Skeletal muscle satellite cell (primary cell): ENCODE measurements at regions not wholly inside any gene's neighbourhood (a gene's known extent, or its start where the extent isn't known, plus 50 kb on each side); places are given as distances from the start of the nearest gene placed in this dataset.
A peak's percentile ranks its signal among the peaks of the same experiment; 100 is the strongest.

Source experiments
- H3K27me3 ChIP-seq: 2 replicates; pipeline ENCODE4 v1.7.0; 2013; ENCODE audit warnings: low read length; ENCODE audit not compliant: control insufficient read depth, insufficient read depth
- H3K36me3 ChIP-seq: 2 replicates; pipeline ENCODE4 v1.7.0; 2013; ENCODE audit warnings: mild to moderate bottlenecking, control low read depth, low read length; ENCODE audit not compliant: insufficient read depth
- H3K4me1 ChIP-seq: 2 replicates; pipeline ENCODE4 v1.7.0; 2013; ENCODE audit warnings: low read length; ENCODE audit not compliant: control insufficient read depth, insufficient read depth
- H3K4me2 ChIP-seq: 2 replicates; pipeline ENCODE4 v1.7.0; 2013; ENCODE audit warnings: mild to moderate bottlenecking, low read length
- H3K4me3 ChIP-seq: 2 replicates; pipeline ENCODE4 v1.7.0; 2013; ENCODE audit warnings: low read length
- H3K9ac ChIP-seq: 2 replicates; pipeline ENCODE4 v1.7.0; 2013; ENCODE audit warnings: mild to moderate bottlenecking, low read depth, low read length, moderate library complexity
- H3K9me3 ChIP-seq: replicated peaks from 2 replicates; pipeline ENCODE4 v1.7.0; 2013; ENCODE audit warnings: mild to moderate bottlenecking, control low read depth, low read length

DNA sequence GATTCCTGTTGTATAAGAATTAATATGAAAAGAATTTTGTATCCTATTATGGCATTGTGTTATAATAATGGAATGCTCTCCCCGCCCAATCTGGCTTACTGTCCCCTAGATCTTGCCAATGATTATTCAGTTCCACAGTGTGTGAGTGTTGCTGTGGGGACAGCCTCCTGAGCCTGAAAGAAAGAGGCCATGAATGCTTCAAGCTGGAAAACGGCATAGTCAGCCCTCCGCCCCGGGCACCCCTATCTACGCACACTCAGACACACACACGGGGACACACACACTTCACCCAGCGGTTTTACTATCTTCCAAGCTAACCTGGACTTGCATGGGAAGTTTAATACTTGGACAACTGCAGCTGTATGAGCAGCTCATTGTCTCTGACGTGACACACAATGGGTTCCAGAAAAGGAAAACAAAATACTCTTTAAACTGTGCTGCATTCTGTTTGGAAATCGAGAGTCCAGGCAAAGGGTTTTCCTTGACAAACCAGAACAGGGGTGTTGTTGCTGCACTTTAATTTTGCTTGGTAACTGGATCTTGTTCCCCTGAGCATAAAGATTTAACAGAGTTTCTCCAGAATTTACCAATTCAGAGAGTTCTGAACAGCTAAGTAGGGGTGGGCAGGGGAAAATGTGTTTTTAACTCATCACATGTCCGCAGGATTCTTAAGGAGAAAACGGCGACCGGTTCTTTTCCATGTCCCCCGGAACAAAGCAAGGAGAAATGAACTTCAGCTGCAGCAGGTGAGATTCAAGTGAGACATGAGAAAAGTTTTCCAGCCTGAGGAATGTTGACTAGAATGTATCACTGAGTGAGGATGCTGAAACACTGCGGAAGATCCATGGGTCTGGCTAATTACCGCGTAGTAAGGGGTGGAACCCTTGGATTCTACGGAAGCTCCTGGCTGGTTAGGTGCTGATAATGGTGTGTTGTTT lies 472.9 kb downstream of the FOXO1 start:
- H3K4me3 ChIP-seq, result peak overlapping the region; percentile 15
- H3K9me3 ChIP-seq, result no peaks in the 10 kb centered on the region
- no peaks in the 10 kb centered on the region for H3K27me3 ChIP-seq
- H3K9ac ChIP-seq, result peak overlapping the region; percentile 43
- H3K4me2 ChIP-seq, result peak overlapping the region; percentile 52
- no peaks in the 10 kb centered on the region for H3K36me3 ChIP-seq
- peaks cover 52% of the 10 kb centered on the region for H3K4me1 ChIP-seq

DNA sequence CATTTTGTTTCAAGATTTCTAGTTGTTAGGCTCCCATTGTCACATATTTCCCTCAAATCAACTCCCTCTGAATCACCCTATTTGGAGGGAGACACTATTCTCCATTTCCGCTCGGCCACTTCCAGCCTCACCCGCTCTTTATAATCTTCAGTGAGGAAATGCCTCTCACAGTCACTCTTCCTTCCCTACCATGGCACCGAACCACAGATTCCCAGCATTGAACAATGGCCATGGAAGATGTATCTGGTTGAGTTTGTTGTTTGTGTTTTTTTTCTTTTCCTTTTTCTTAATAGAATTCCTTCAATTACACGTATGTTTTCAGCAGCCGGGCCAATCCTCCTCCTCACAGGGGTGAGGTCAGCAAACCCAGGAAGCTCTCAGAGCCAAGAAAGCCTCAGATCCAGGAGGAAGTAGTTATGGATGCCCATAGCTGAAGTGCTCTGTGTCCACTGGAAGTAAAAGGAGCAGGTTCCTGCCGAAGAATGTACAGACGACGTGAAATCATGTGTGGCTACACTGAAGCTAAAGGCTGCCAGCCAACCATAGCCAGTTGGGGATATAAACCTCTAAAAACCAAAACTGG lies 472.1 kb downstream of the FOXO1 start:
- Histone ChIP-seq H3K4me2 (peak overlapping the region; percentile 52), H3K9ac (peak overlapping the region; percentile 43), H3K36me3 (no peaks in the 10 kb centered on the region), H3K27me3 (no peaks in the 10 kb centered on the region), H3K4me1 (peaks cover 51% of the 10 kb centered on the region), H3K9me3 (no peaks in the 10 kb centered on the region), H3K4me3 (peak overlapping the region; percentile 4)

DNA sequence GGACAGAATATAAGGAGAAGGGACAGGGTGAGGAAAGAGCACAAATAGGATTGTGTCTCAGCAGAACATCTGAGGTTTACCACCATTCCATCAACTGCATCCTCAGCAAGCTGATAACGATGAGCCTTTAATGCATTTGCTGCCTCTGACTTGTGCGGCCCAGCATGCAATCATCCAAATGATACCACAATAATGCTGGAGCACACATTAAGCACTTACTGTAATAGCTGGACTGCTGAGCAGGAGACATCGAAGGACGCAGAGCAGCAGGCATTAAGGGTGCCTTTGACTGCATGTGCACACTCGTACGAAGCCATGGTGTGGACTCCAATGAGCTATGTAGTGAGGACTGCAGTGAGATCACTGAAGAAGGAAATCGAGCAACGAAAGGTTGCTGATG lies 469.4 kb downstream of the FOXO1 start:
- no peaks in the 10 kb centered on the region for H3K36me3 ChIP-seq
- no peaks in the 10 kb centered on the region for H3K9me3 ChIP-seq
- H3K9ac ChIP-seq, result no peak overlapping the region
- no peak overlapping the region for H3K4me2 ChIP-seq
- no peak overlapping the region for H3K4me3 ChIP-seq
- peaks cover 24% of the 10 kb centered on the region for H3K4me1 ChIP-seq
- no peaks in the 10 kb centered on the region for H3K27me3 ChIP-seq

DNA sequence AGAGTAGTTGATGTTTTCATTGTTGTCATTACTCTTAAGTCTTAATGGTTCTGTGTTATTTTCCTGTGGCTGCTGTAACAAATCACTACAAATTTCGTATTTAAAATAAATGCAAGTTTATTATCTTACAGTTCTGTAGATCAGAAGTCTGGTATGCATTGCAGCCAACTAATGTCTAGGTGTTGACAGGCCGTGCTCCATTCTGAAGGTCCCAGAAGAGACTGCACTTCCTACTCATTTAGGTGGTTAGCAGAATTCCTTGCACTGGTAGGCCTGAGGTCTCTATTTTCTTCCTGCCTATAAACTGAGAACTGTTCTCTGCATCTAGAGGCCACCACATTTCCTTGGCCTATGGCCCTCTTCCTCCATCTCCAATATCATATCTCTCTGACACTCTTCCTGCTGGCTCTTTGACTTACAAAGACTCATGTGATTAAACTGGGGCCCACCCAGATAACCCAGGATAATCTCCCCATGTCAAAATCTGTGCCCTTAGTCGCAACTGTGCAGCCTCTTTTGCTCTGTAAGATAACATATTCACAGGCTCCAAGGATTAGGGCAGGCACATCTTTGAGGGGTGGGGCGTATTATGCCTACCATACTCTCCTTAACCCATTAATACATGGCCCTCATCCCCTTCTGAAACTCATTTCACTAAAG lies 468.4 kb downstream of the FOXO1 start:
- Histone ChIP-seq H3K27me3 (no peaks in the 10 kb centered on the region), H3K9me3 (no peaks in the 10 kb centered on the region), H3K9ac (no peak overlapping the region), H3K36me3 (no peaks in the 10 kb centered on the region), H3K4me1 (peaks cover 17% of the 10 kb centered on the region), H3K4me2 (no peak overlapping the region), H3K4me3 (no peak overlapping the region)

DNA sequence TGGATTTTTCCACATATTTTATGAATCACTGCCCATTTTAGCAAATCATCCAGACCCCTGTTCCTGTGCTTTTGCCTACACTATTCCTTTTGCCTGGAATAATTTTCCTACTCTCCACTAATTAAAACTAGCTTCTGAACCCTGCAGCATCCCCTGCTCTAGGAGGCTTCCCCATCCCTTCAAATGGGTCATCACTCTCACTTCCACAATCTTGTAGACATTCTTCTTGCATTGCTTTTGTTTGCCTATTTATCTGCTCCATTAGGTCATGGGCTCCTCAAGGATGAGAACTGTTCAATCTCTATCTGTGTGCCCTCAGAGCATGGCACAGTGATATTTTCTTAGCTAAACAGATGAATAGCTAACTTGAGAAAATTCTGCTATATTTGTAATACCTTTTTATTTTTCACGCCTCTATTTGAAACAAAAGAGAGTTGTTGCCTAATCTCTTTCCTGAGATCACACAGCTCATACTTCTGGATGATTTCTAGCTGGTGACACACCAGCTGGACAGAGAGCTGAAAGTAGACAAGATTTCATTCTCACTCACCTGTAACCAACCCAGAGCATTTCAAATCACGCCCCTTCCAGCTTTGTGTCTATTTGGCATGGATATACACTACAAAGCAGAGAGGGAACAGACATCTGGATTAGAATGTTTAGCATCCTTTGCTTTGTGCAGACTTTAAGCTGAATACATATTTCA lies 466.0 kb downstream of the FOXO1 start:
- Histone ChIP-seq H3K9ac (no peak overlapping the region), H3K4me3 (no peak overlapping the region), H3K9me3 (no peaks in the 10 kb centered on the region), H3K4me1 (peaks cover under 1% of the 10 kb centered on the region), H3K4me2 (no peak overlapping the region), H3K27me3 (no peaks in the 10 kb centered on the region), H3K36me3 (no peaks in the 10 kb centered on the region)

DNA sequence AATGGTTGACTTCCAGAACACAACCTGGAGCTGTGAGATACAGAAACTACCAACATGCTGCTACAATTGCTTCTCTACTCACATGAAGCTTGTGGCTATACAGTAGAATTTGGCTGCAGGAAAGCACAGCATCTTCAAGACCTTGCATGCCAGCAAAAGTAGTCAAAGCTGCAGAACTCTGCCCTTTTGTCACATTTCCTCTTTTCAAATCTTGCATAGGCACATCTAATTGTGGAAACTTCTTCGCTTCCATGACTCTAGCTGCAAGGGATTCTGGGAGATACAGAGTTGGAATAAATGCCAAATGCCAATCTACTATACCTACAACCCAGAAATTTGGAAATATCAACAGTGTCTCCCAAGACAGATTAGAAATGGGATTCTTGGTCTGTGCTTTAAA lies 462.2 kb downstream of the FOXO1 start:
- no peak overlapping the region for H3K4me2 ChIP-seq
- no peak overlapping the region for H3K9ac ChIP-seq
- no peak overlapping the region for H3K4me3 ChIP-seq
- H3K9me3 ChIP-seq, result no peaks in the 10 kb centered on the region
- no peaks in the 10 kb centered on the region for H3K27me3 ChIP-seq
- no peaks in the 10 kb centered on the region for H3K36me3 ChIP-seq
- peaks cover 19% of the 10 kb centered on the region for H3K4me1 ChIP-seq

DNA sequence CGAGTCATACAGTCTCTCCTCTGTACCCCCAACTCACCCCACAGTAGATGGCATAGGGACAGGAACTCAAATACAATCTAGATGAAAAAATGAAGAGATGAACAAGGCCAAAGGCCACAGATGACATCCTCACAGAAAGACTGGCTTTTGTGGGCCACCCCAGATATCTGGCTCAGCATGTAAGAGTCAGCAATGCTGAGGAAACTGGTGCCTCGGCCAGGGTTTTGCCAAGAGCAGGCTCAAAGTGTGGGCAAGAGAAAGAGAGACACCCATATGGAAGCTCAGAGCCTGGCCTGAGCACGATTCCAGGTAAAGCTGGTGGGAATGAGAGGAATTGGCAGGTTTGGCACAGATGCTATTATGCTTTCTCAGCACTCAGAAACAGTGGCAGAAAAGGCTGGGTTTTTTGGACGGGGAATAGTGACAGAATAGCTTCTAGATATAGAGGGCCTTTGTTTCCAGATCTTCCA lies 460.6 kb downstream of the FOXO1 start:
- Histone ChIP-seq H3K27me3 (no peaks in the 10 kb centered on the region), H3K9ac (no peak overlapping the region), H3K36me3 (no peaks in the 10 kb centered on the region), H3K4me3 (no peak overlapping the region), H3K4me2 (no peak overlapping the region), H3K4me1 (peaks cover 19% of the 10 kb centered on the region), H3K9me3 (no peaks in the 10 kb centered on the region)

DNA sequence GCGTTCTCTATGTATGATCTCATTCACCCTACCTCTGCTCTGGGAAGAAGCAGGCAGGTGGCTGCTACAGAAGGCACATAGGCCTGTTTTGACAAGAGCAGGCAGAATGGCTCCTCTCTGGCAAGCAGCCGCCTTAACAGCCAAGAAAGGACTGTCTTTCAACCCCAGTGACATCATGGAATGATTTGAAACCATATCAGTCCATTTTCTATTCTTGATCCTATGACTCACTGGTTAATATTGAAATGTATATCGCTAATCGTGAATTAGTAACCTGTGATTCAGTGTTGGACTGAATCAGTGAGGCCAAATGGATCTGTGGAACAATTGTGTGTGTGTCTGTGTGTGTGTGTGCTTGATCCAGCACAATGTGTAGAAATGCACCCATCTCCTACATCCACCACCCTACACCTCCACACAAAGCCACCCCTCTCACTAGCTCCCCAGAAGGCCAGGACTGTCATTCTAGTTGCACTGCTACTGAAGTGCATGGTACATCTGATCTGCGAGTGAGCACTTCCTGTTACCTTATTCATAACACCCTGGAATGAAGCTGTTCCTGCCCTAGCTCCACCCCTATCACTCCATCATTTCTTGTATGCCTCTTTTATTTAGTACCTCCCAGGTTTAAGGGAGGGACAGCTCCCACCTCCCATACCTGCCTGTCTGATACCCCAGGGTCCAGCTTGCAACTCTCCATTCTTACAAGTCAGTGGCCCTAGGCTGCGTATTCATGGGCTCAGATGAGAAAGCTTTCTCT lies 460.0 kb downstream of the FOXO1 start:
- H3K4me1 ChIP-seq, result peaks cover 19% of the 10 kb centered on the region

DNA sequence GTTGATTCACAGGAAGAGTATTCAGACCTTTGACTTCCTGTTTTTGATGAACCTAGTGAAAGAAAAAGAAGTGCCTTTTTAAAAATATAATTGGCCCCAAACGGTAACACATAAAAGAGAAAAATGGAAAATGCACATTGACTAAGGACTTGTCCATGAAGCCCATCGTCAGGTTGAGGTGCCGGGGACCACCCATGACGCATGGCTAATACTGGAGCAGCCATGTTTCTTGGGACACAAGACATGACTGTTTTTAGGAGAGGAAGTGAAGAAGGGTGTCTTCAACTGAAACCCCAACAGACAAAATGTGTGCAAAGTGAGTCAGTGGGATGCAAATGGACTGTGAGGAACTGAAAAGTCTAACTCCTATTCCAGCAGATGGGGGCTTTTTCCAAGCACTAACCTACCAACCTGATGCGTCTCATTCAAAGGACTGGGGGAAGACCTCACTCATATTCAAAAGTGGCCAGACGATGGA lies 459.4 kb downstream of the FOXO1 start:
- Histone ChIP-seq H3K27me3 (no peaks in the 10 kb centered on the region), H3K4me3 (no peak overlapping the region), H3K4me2 (no peak overlapping the region), H3K9me3 (no peaks in the 10 kb centered on the region), H3K36me3 (no peaks in the 10 kb centered on the region), H3K4me1 (peaks cover 19% of the 10 kb centered on the region), H3K9ac (no peak overlapping the region)

More for the DNA sequence above, 460.0 kb downstream of the FOXO1 start:
- Histone ChIP-seq H3K27me3 (no peaks in the 10 kb centered on the region), H3K9me3 (no peaks in the 10 kb centered on the region), H3K9ac (no peak overlapping the region), H3K4me3 (no peak overlapping the region), H3K4me2 (peak overlapping the region; percentile 7), H3K36me3 (no peaks in the 10 kb centered on the region)

DNA sequence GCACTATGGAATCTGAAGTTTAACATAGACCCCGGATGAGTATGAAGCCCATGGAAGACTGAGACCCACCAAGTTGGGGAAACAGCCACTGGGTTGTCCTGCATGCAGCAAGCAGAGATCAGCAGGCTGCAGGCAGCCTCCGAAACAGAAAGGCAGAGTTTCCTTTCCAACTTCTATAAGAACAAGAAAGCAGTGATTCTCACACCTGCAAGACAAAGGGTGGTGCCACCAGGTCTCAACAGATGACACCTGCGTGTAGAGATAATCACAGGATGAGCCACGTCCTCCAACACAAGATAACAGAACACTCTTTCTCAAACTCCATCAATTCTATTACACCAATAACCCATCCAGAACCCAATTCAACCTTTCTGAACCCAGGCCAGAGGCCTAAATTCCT lies 457.9 kb downstream of the FOXO1 start:
- H3K36me3 ChIP-seq, result no peaks in the 10 kb centered on the region
- no peaks in the 10 kb centered on the region for H3K27me3 ChIP-seq
- no peak overlapping the region for H3K9ac ChIP-seq
- no peak overlapping the region for H3K4me3 ChIP-seq
- no peaks in the 10 kb centered on the region for H3K9me3 ChIP-seq
- peaks cover 19% of the 10 kb centered on the region for H3K4me1 ChIP-seq
- no peak overlapping the region for H3K4me2 ChIP-seq
